ENCODE measurements at regions not wholly inside any gene's neighbourhood (a gene's known extent, or its start where the extent isn't known, plus 50 kb on each side); places are given as distances from the start of the nearest gene placed in this dataset.

- Histone ChIP-seq H3K27me3 (ENCODE audit: low read length) (no peaks in the 10 kb centered on the region), H3K79me2 (ENCODE audit: low read length) (no peaks in the 10 kb centered on the region), H3K4me3 (ENCODE audit: low read length) (no peak overlapping the region), H3K27ac (ENCODE audit: low read length) (no peak overlapping the region), H3K4me2 (ENCODE audit: low read length) (no peak overlapping the region), H3K4me1 (ENCODE audit: insufficient read depth, low read length) (peaks cover 23% of the 10 kb centered on the region), H2AFZ (ENCODE audit: low read length) (no peak overlapping the region), H4K20me1 (ENCODE audit: low read length) (no peaks in the 10 kb centered on the region), H3K9me2 (replicated peaks; ENCODE audit: low read length) (no peaks in the 10 kb centered on the region), H3F3A (ENCODE audit: low read length, unreplicated experiment) (no peaks in the 10 kb centered on the region), H3K36me3 (ENCODE audit: low read depth, low read length) (no peaks in the 10 kb centered on the region), H3K9me3 (ENCODE audit: low read length) (no peaks in the 10 kb centered on the region), H3K9ac (ENCODE audit: low read length) (no peak overlapping the region)
- intact Hi-C loops (cut with micrococcal nuclease), result loop anchor here (5.0 to 10.0 kb wide), 3 partner anchors 101 to 674 kb away; partner anchors contain the start of gene KLF4
- ChIA-PET CTCF (no interaction called here), POLR2A (ENCODE audit: unreplicated experiment) (no interaction called here)
- DNase-seq (no peak), ATAC-seq (peak; percentile 19)
- TF ChIP-seq EZH2phosphoT487 (IDR thresholded peaks at IDR 0.05; ENCODE audit: borderline replicate concordance, low read length) (no peak), EZH2 (IDR thresholded peaks at IDR 0.05; ENCODE audit: low read length, unreplicated experiment) (no peak)
- TF ChIP-seq, protein P1, sequence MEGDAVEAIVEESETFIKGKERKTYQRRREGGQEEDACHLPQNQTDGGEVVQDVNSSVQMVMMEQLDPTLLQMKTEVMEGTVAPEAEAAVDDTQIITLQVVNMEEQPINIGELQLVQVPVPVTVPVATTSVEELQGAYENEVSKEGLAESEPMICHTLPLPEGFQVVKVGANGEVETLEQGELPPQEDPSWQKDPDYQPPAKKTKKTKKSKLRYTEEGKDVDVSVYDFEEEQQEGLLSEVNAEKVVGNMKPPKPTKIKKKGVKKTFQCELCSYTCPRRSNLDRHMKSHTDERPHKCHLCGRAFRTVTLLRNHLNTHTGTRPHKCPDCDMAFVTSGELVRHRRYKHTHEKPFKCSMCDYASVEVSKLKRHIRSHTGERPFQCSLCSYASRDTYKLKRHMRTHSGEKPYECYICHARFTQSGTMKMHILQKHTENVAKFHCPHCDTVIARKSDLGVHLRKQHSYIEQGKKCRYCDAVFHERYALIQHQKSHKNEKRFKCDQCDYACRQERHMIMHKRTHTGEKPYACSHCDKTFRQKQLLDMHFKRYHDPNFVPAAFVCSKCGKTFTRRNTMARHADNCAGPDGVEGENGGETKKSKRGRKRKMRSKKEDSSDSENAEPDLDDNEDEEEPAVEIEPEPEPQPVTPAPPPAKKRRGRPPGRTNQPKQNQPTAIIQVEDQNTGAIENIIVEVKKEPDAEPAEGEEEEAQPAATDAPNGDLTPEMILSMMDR (conservative IDR thresholded peaks at IDR 0.05; ENCODE audit: low read depth, low read length), result no peak
- no TSS peak for BruUV-seq (replicated peaks)
These were observed 668.8 kb upstream of the KLF4 start for GRCh38 chr9:108158236-108158995.

DNA sequence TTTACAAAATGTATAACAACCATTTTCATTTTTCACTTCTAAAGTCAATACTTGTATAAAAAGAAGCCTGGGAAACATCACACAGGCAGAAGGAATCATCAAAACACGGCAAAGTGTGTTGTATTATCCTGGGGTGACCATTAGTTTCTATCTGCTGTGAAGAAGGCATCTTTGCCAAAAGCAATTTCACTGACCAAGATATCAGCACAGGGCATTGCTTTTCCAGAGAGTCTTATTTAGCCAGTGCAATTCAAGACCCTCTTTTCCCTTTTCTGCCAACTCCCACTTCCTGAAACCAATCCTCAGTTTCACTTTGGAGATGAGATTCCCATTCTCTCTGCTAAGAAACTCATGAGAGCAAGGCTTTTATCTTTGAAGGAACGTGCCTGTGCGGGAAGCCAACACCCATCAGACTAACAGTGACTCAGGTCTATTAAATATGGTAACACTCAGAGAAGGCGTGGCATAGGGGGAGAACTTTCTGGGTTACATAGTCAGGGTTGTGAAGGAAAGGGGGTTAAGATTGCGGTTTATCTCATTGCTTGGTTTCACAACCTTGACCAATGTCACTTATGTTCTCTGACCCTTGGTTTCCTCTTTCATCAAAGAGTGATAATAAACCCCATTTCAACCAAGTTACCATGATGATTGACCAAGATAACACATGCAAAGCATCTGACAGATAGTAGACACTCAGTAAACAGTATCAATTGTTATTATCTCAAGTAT lies 666.9 kb upstream of the KLF4 start:
- Histone ChIP-seq H3K9ac (ENCODE audit: low read length) (peak overlapping the region; percentile 21), H3K79me2 (ENCODE audit: low read length) (no peaks in the 10 kb centered on the region), H2AFZ (ENCODE audit: low read length) (peak overlapping the region; percentile 25), H3K9me2 (replicated peaks; ENCODE audit: low read length) (no peaks in the 10 kb centered on the region), H4K20me1 (ENCODE audit: low read length) (no peaks in the 10 kb centered on the region), H3K36me3 (ENCODE audit: low read depth, low read length) (no peaks in the 10 kb centered on the region), H3K9me3 (ENCODE audit: low read length) (no peaks in the 10 kb centered on the region), H3K4me3 (ENCODE audit: low read length) (peak overlapping the region; percentile 47), H3K4me1 (ENCODE audit: insufficient read depth, low read length) (peaks cover 15% of the 10 kb centered on the region), H3F3A (ENCODE audit: low read length, unreplicated experiment) (no peaks in the 10 kb centered on the region), H3K27ac (ENCODE audit: low read length) (peak overlapping the region; percentile 62), H3K27me3 (ENCODE audit: low read length) (no peaks in the 10 kb centered on the region), H3K4me2 (ENCODE audit: low read length) (peak overlapping the region; percentile 77)
- intact Hi-C loops (cut with micrococcal nuclease), result loop anchor here (1.0 to 10.0 kb wide), 5 partner anchors 99 to 672 kb away; partner anchors contain the start of gene KLF4
- ChIA-PET POLR2A (ENCODE audit: unreplicated experiment) (no interaction called here), CTCF (no interaction called here)
- no TSS peak for BruUV-seq (replicated peaks)
- DNase-seq, result peak; percentile 76
- TF ChIP-seq EZH2phosphoT487 (IDR thresholded peaks at IDR 0.05; ENCODE audit: borderline replicate concordance, low read length), result no peak
- TF ChIP-seq, protein P1 (conservative IDR thresholded peaks at IDR 0.05; ENCODE audit: low read depth, low read length), result no peak
- no peak for TF ChIP-seq EZH2 (IDR thresholded peaks at IDR 0.05; ENCODE audit: low read length, unreplicated experiment)
- peak; percentile 93 for ATAC-seq
